Type B pancreatic cell (in vitro differentiated cells): ENCODE measurements at regions not wholly inside any gene's neighbourhood (a gene's known extent, or its start where the extent isn't known, plus 50 kb on each side); places are given as distances from the start of the nearest gene placed in this dataset.

Experiments
- DNase-seq: peaks from one replicate; pipeline ENCODE4 v3.0.0; 2021; ENCODE audit warnings: mixed read lengths; ENCODE audit not compliant: unreplicated experiment; ENCODE audit errors: extremely low spot score
- H3K27ac Mint-ChIP-seq: 2 replicates; pipeline ENCODE4 v1.8.0; 2021; ENCODE audit warnings: mild to moderate bottlenecking, mixed read lengths
- H3K27me3 Mint-ChIP-seq: 2 replicates; pipeline ENCODE4 v1.8.0; 2021; ENCODE audit warnings: mixed read lengths
- H3K36me3 Mint-ChIP-seq: 2 replicates; pipeline ENCODE4 v1.8.0; 2021; ENCODE audit warnings: mixed read lengths
- H3K4me1 Mint-ChIP-seq: one replicate; pipeline ENCODE4 v1.8.0; 2021; ENCODE audit warnings: mixed read lengths; ENCODE audit not compliant: unreplicated experiment
- H3K4me3 Mint-ChIP-seq: 2 replicates; pipeline ENCODE4 v1.8.0; 2021; ENCODE audit warnings: mild to moderate bottlenecking, mixed read lengths
- H3K9me3 Mint-ChIP-seq: 2 replicates; pipeline ENCODE4 v1.8.0; 2021; ENCODE audit warnings: mixed read lengths
- TF ChIP-seq, protein P1 (sequence below): fragments of 200-600 bp; sonication (generic); conservative IDR thresholded peaks from 2 replicates; pipeline ENCODE4 v1.5.0; 2021; ENCODE audit warnings: antibody characterized with exemption, mild to moderate bottlenecking

- Mint-ChIP-seq H3K9me3 (peaks cover 4% of the 10 kb centered on the region), H3K27ac (no peak overlapping the region)
These were observed 99.5 kb upstream of the RMDN2 start for GRCh38 chr2:37825586-37825985.

DNA sequence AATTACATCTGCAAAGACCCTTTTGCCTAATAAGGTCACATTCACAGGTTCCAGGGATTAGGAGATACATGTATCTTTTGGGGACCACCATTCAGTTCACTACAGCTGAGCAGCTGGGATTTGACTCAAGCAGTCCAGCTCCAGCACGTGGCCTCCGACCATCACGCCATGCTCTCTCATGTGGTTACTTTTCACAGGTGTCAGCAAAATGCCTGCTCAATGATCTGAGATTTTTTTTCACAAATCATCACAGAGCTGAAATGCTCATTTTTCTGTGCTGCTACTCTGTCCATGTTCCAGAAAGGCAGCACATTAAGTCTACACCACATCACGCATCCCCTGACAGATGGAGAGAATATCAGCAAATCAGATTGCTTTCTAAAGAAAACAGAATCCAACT lies 98.5 kb upstream of the RMDN2 start:
- no peaks in the 10 kb centered on the region for H3K36me3 Mint-ChIP-seq
- no peak overlapping the region for H3K27ac Mint-ChIP-seq
- TF ChIP-seq, protein P1, sequence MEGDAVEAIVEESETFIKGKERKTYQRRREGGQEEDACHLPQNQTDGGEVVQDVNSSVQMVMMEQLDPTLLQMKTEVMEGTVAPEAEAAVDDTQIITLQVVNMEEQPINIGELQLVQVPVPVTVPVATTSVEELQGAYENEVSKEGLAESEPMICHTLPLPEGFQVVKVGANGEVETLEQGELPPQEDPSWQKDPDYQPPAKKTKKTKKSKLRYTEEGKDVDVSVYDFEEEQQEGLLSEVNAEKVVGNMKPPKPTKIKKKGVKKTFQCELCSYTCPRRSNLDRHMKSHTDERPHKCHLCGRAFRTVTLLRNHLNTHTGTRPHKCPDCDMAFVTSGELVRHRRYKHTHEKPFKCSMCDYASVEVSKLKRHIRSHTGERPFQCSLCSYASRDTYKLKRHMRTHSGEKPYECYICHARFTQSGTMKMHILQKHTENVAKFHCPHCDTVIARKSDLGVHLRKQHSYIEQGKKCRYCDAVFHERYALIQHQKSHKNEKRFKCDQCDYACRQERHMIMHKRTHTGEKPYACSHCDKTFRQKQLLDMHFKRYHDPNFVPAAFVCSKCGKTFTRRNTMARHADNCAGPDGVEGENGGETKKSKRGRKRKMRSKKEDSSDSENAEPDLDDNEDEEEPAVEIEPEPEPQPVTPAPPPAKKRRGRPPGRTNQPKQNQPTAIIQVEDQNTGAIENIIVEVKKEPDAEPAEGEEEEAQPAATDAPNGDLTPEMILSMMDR, result no peak
- H3K4me3 Mint-ChIP-seq, result no peak overlapping the region
- DNase-seq, result no peak
- H3K27me3 Mint-ChIP-seq, result no peaks in the 10 kb centered on the region
- peaks cover 23% of the 10 kb centered on the region for H3K4me1 Mint-ChIP-seq
- H3K9me3 Mint-ChIP-seq, result no peaks in the 10 kb centered on the region

More at GRCh38 chr2:37825586-37825985, 99.5 kb upstream of the RMDN2 start:
- Mint-ChIP-seq H3K4me1 (peaks cover 23% of the 10 kb centered on the region), H3K27me3 (no peaks in the 10 kb centered on the region), H3K4me3 (no peak overlapping the region), H3K36me3 (no peaks in the 10 kb centered on the region)
- no peak for DNase-seq
- TF ChIP-seq, protein P1, result no peak

GRCh38 chr2:37827455-37827854 lies 97.6 kb upstream of the RMDN2 start:
- Mint-ChIP-seq H3K4me1 (peaks cover 25% of the 10 kb centered on the region), H3K27me3 (peaks cover under 1% of the 10 kb centered on the region), H3K9me3 (no peaks in the 10 kb centered on the region), H3K27ac (no peak overlapping the region), H3K4me3 (no peak overlapping the region), H3K36me3 (no peaks in the 10 kb centered on the region)
- no peak for DNase-seq
- TF ChIP-seq, protein P1, result no peak

DNA sequence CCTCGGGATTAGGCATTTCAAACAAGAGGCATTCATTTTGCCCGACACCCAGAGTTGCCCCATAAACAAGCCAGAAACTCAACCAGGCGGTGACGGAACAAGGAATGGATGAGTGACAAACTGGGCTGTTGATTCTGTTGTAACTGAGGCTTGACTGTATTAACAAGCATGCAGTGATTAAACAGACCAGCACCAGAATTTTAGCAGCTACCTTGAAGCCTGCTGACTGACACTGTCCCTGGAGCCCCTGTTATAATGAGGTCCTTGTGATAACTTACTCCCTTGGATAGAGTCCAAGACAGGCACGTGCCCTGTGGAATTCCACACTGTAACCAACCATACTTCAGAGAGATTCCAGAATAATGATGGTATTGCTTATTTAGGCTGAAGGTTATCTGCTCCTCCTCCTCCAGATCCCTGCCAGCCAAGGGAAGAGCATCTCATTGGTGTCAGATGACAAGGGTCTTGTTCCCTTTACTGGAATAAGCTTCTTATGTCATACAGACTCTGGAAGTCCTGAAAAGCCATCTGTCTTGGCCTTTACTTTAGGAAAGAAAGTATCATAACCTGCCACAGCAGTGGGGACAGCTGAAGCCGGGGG lies 97.1 kb upstream of the RMDN2 start:
- H3K4me1 Mint-ChIP-seq, result peaks cover 29% of the 10 kb centered on the region
- TF ChIP-seq, protein P1, result no peak
- H3K27ac Mint-ChIP-seq, result no peak overlapping the region
- no peak overlapping the region for H3K4me3 Mint-ChIP-seq
- no peak for DNase-seq
- H3K27me3 Mint-ChIP-seq, result peaks cover 4% of the 10 kb centered on the region
- H3K36me3 Mint-ChIP-seq, result no peaks in the 10 kb centered on the region
- H3K9me3 Mint-ChIP-seq, result no peaks in the 10 kb centered on the region

- DNase-seq, result no peak
- Mint-ChIP-seq H3K27ac (no peak overlapping the region), H3K4me3 (no peak overlapping the region), H3K4me1 (peaks cover 29% of the 10 kb centered on the region), H3K36me3 (no peaks in the 10 kb centered on the region), H3K27me3 (peaks cover 4% of the 10 kb centered on the region), H3K9me3 (no peaks in the 10 kb centered on the region)
- TF ChIP-seq, protein P1, result no peak
These were observed 95.9 kb upstream of the RMDN2 start for GRCh38 chr2:37829202-37829601.
